ENCODE measurements at regions not wholly inside any gene's neighbourhood (a gene's known extent, or its start where the extent isn't known, plus 50 kb on each side); places are given as distances from the start of the nearest gene placed in this dataset.

DNA sequence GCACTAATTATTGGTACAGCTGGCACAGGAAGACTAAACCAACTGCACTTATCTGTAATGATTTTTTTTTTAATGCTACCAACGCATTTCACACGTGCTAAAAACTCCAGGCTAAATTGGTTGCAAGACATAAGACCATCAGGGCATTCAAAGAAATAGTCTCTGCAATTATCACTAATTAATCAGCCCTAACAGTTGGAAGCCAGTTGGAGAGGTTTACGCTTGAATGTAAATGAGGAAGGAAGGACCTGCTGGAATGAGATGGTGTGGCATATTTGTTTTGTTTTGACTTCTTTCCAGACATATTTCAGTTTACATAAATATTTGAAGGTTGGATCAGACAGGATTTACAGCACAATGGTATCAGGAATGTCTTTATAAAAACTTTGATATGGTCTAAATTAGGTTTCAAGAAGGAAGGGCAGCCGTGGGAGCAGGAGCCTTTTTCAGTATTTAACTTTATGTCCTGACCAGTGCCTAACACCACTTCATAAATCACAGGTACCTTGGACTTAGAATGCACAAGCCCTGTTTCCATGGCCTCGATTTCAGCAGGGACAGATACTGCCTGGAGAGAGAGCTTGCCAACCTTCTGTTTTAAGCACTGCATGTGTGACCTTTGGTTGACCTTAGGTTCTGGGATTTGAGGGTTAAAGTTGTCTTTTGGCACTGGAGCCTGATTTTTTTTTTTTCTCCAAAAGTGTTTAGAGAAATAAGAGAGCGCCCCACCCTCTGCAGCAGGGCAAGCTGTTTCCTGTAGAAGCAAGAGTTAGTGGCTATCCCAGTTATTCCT is 199.8 kb upstream of the MAP3K1 start:
- DNase-seq, result no peak
- peak overlapping the region in 1 of 3 experiments; percentile 29; a peak in 1 of 7 replicates for H3K27ac Mint-ChIP-seq
- H3K27ac ChIP-seq (ENCODE audit: insufficient read length, low read depth, low read length), result no peak overlapping the region

More for the DNA sequence above, 199.8 kb upstream of the MAP3K1 start:
- H2BK15ac ChIP-seq (ENCODE audit: low read depth, low read length), result no peak overlapping the region
- H4K5ac ChIP-seq (ENCODE audit: insufficient read length, low read depth, low read length), result no peak overlapping the region
- H2BK5ac ChIP-seq (ENCODE audit: insufficient read length, low read length), result no peak overlapping the region
- no peak overlapping the region for H2BK20ac ChIP-seq (ENCODE audit: low read depth, low read length, poor library complexity, severe bottlenecking)
- H4K91ac ChIP-seq (ENCODE audit: insufficient read length, low read depth, low read length), result no peak overlapping the region
- no CpG with 5 or more reads among the region's 6 CpGs for whole genome bisulfite sequencing (ENCODE audit: extremely low coverage, insufficient read length, low lambda C conversion rate)
- H3K27me3 Mint-ChIP-seq (ENCODE audit: low read depth), result no peaks in the 10 kb centered on the region
- no peak overlapping the region for H3K56ac ChIP-seq (ENCODE audit: insufficient read length, low read depth, low read length)
- no peaks in the 10 kb centered on the region for H3K27me3 ChIP-seq (ENCODE audit: insufficient read depth, low read length)
- no peak overlapping the region for H2BK120ac ChIP-seq (ENCODE audit: low read depth, low read length, poor library complexity, severe bottlenecking)
- H3K18ac ChIP-seq (ENCODE audit: insufficient read length, low read depth, low read length), result no peak overlapping the region
- H3T11ph ChIP-seq (ENCODE audit: low read length), result no peak overlapping the region
- no peak overlapping the region for H3K14ac ChIP-seq (ENCODE audit: insufficient read depth, low read length)
- H3K23me2 ChIP-seq (ENCODE audit: insufficient read length, low read depth, low read length, poor library complexity, severe bottlenecking), result no peaks in the 10 kb centered on the region
- no peak overlapping the region for H2AK5ac ChIP-seq (ENCODE audit: insufficient read length, low read length)
- H3K9me3 Mint-ChIP-seq, result peaks cover 35 to 36% of the 10 kb centered on the region in 2 experiments
- H3K4me2 ChIP-seq (ENCODE audit: insufficient read depth, insufficient read length, low read length), result no peak overlapping the region
- no peaks in the 10 kb centered on the region for H4K20me1 ChIP-seq (ENCODE audit: control insufficient read depth, insufficient read depth, insufficient read length)
- TF ChIP-seq CTCF (conservative IDR thresholded peaks at IDR 0.05), result no peak
- peaks cover 14% of the 10 kb centered on the region for H3K9me3 ChIP-seq (ENCODE audit: control insufficient read depth, low read depth, low read length)
- no peak overlapping the region for H3K9ac ChIP-seq (ENCODE audit: extremely low read depth, insufficient read length, low read length)
- H3K23ac ChIP-seq (ENCODE audit: insufficient read length, low read depth, low read length), result no peak overlapping the region
- H2AFZ ChIP-seq (ENCODE audit: low read length), result no peak overlapping the region
- H3K4me1 Mint-ChIP-seq, result peaks cover 27 to 30% of the 10 kb centered on the region in 2 experiments
- H2BK12ac ChIP-seq (ENCODE audit: insufficient read length, low read depth, low read length), result no peak overlapping the region
- H3K79me2 ChIP-seq (ENCODE audit: insufficient read depth, low read length), result no peaks in the 10 kb centered on the region
- no peak overlapping the region for H3K4me3 Mint-ChIP-seq
- no peaks in the 10 kb centered on the region for H3K79me1 ChIP-seq (ENCODE audit: insufficient read depth, low read depth, low read length, poor library complexity, severe bottlenecking)
- peaks cover 19 to 46% (median 23%) of the 10 kb centered on the region in 3 experiments for H3K36me3 Mint-ChIP-seq (ENCODE audit: insufficient read depth in 1 of 3, low read depth in 3 of 3)
- no peaks in the 10 kb centered on the region for H3K4me1 ChIP-seq (ENCODE audit: insufficient read depth, low read length)
- no peak overlapping the region for H4K8ac ChIP-seq (replicated peaks; ENCODE audit: insufficient read length, low read depth, low read length)
- H3K4ac ChIP-seq (ENCODE audit: low read depth, low read length), result no peak overlapping the region

Measured in H9 (cell line).